SH-SY5Y (cell line): ENCODE measurements at regions not wholly inside any gene's neighbourhood (a gene's known extent, or its start where the extent isn't known, plus 50 kb on each side); places are given as distances from the start of the nearest gene placed in this dataset.

Source experiments
- GATA2 ChIP-seq: IDR thresholded peaks from 2 replicates; pipeline ENCODE4 v1.6.1; 2011; ENCODE audit warnings: mild to moderate bottlenecking, low read depth, low read length
- GATA3 ChIP-seq: IDR thresholded peaks from 2 replicates; pipeline ENCODE4 v1.6.1; 2011; ENCODE audit warnings: low read depth, mild to moderate bottlenecking, low read length, moderate library complexity

- TF ChIP-seq GATA3 (no peak), GATA2 (no peak)
These were observed 86.1 kb upstream of the BZW1 start for GRCh38 chr2:200725596-200725995.

- TF ChIP-seq GATA3 = no peak
- no peak for TF ChIP-seq GATA2
These were observed 83.1 kb upstream of the BZW1 start for GRCh38 chr2:200728630-200729029.

- TF ChIP-seq GATA2 (no peak), GATA3 (no peak)
These were observed 81.4 kb upstream of the BZW1 start for GRCh38 chr2:200730302-200730701.

- TF ChIP-seq GATA3 (no peak), GATA2 (no peak)
These were observed 80.8 kb upstream of the BZW1 start for GRCh38 chr2:200730960-200731359.

GRCh38 chr2:200732866-200733265 is 78.8 kb upstream of the BZW1 start:
- no peak for TF ChIP-seq GATA3

- no peak for TF ChIP-seq GATA2
- TF ChIP-seq GATA3 = no peak
These were observed 78.0 kb upstream of the BZW1 start for GRCh38 chr2:200733713-200734198.

- no peak for TF ChIP-seq GATA2
- no peak for TF ChIP-seq GATA3
These were observed 76.6 kb upstream of the BZW1 start for GRCh38 chr2:200735061-200735460.

GRCh38 chr2:200736646-200737274 is 75.0 kb upstream of the BZW1 start:
- TF ChIP-seq GATA3 (no peak), GATA2 (peak; percentile 49)

- TF ChIP-seq GATA2 = no peak
- no peak for TF ChIP-seq GATA3
These were observed 74.1 kb upstream of the BZW1 start for GRCh38 chr2:200737585-200737984.

GRCh38 chr2:200738590-200738989 is 73.1 kb upstream of the BZW1 start:
- no peak for TF ChIP-seq GATA3
- TF ChIP-seq GATA2 = no peak

GRCh38 chr2:200740907-200741306 is 70.8 kb upstream of the BZW1 start:
- no peak for TF ChIP-seq GATA3

- TF ChIP-seq GATA3 (no peak), GATA2 (no peak)
These were observed 70.1 kb upstream of the BZW1 start for GRCh38 chr2:200741468-200742202.

GRCh38 chr2:200742426-200742825 is 69.3 kb upstream of the BZW1 start:
- TF ChIP-seq GATA2 (no peak), GATA3 (no peak)

- TF ChIP-seq GATA2 = no peak
- TF ChIP-seq GATA3 = no peak
These were observed 68.6 kb upstream of the BZW1 start for GRCh38 chr2:200743042-200743676.

GRCh38 chr2:200744201-200744602 is 67.5 kb upstream of the BZW1 start:
- TF ChIP-seq GATA2 (no peak), GATA3 (no peak)
